HCT116 (cell line): ENCODE measurements at regions not wholly inside any gene's neighbourhood (a gene's known extent, or its start where the extent isn't known, plus 50 kb on each side); places are given as distances from the start of the nearest gene placed in this dataset.
A peak's percentile ranks its signal among the peaks of the same experiment; 100 is the strongest.

ENCODE experiments used
- ATAC-seq: fragments of 200-7000 bp; cut with Tn5 transposase; 2 replicates; pipeline ENCODE4 v1.9.1; 2020; ENCODE audit warnings: mild to moderate bottlenecking, moderate library complexity
- BruUV-seq: library from RNA; stranded (reverse); fragments of 400-500 nt; replicated peaks from 2 replicates; lab custom pipeline; 2021; lab: Mats Ljungman, UMichigan
- CTCF ChIA-PET: fragments of 300-600 bp; sonication (Branson Sonifier 250); formaldehyde crosslinking; loops from one replicate; lab custom pipeline; 2021; ENCODE audit warnings: antibody characterized with exemption; lab: Charles Lee
- POLR2A ChIA-PET: fragments of 300-600, 350-600 bp; sonication (Branson Sonifier 250); formaldehyde crosslinking; loops from one replicate; lab custom pipeline; 2021; ENCODE audit warnings: antibody characterized with exemption; lab: Charles Lee
- RAD21 ChIA-PET, 2 experiments: fragments of 300-600 bp; sonication (Branson Sonifier 250); formaldehyde crosslinking; loops; one replicate each; lab custom pipeline; 2023; ENCODE audit warnings: low total read pairs in 2 of 2; ENCODE audit not compliant: uncharacterized antibody in 2 of 2, unreplicated experiment in 2 of 2, low non-redundant PET in 1 of 2; lab: Charles Lee
- DNase-seq: peaks from one replicate; pipeline ENCODE4 v3.0.0-alpha.2; 2010; ENCODE audit warnings: low read depth, low spot score
- H2AFZ ChIP-seq: fragments of 200-600 bp; shearing (Covaris generic), sonication (generic); 2 replicates; pipeline ENCODE4 v1.6.1; 2017; ENCODE audit warnings: low read depth, mixed run types, mixed read lengths, antibody characterized with exemption, low read length; ENCODE audit not compliant: poor library complexity, severe bottlenecking
- H3K27ac ChIP-seq: 2 replicates; pipeline ENCODE4 v1.5.1; 2012; ENCODE audit warnings: low read depth, low read length
- H3K27me3 ChIP-seq: fragments of 200-600 bp; sonication (generic); 2 replicates; pipeline ENCODE4 v1.6.1; 2016; ENCODE audit warnings: mixed run types, low read length, mixed read lengths; ENCODE audit not compliant: insufficient read depth
- H3K36me3 ChIP-seq, 2 experiments: fragments of 200-500 bp in 1 of 2; fragments of 200-600 bp in 1 of 2; sonication (Bioruptor generic) in 1 of 2; sonication (generic) in 1 of 2; 2 replicates each; pipeline versions ENCODE4 v1.5.1 to v1.6.1; 2014 to 2016; ENCODE audit warnings: low read length in 2 of 2, inconsistent platforms in 1 of 2, mixed read lengths in 1 of 2, mixed run types in 1 of 2; ENCODE audit not compliant: insufficient read depth in 2 of 2, control insufficient read depth in 1 of 2
- H3K4me1 ChIP-seq, 2 experiments: fragments of 200-600 bp in 1 of 2; sonication (generic) in 1 of 2; 2 replicates each; pipeline versions ENCODE4 v1.5.1 to v1.6.1; 2012 to 2017; ENCODE audit warnings: low read length in 2 of 2, inconsistent platforms in 1 of 2, mild to moderate bottlenecking in 1 of 2, mixed read lengths in 1 of 2, mixed run types in 1 of 2, moderate library complexity in 1 of 2; ENCODE audit not compliant: insufficient read depth in 2 of 2, control insufficient read depth in 1 of 2
- H3K4me2 ChIP-seq: fragments of 200-600 bp; sonication (generic); 2 replicates; pipeline ENCODE4 v1.6.1; 2017; ENCODE audit warnings: mixed run types, low read length, mixed read lengths
- H3K4me3 ChIP-seq, 2 experiments: fragments of 200-600 bp in 1 of 2; sonication (generic) in 1 of 2; replicated peaks in 1 of 2; 2 replicates each; pipeline ENCODE4 v1.5.1; 2011 to 2016; ENCODE audit warnings: low read length in 2 of 2, control low read depth in 1 of 2, low read depth in 1 of 2, mild to moderate bottlenecking in 1 of 2, mixed read lengths in 1 of 2, mixed run types in 1 of 2
- H3K79me2 ChIP-seq: fragments of 200-600 bp; sonication (generic); 2 replicates; pipeline ENCODE4 v1.6.1; 2017; ENCODE audit warnings: mild to moderate bottlenecking, mixed run types, low read length, moderate library complexity, mixed read lengths; ENCODE audit not compliant: insufficient read depth
- H3K9ac ChIP-seq: fragments of 200-600 bp; sonication (generic); 2 replicates; pipeline ENCODE4 v1.6.1; 2016; ENCODE audit warnings: low read length, mixed read lengths
- H3K9me2 ChIP-seq: fragments of 200-600 bp; sonication (generic), shearing (Covaris generic); 2 replicates; pipeline ENCODE4 v1.6.1; 2017; ENCODE audit warnings: mixed run types, mild to moderate bottlenecking, moderate library complexity; ENCODE audit not compliant: insufficient read depth
- H3K9me3 ChIP-seq, 2 experiments: fragments of 200-500 bp in 1 of 2; fragments of 200-600 bp in 1 of 2; sonication (Bioruptor generic) in 1 of 2; sonication (generic) in 1 of 2; 2 replicates each; pipeline ENCODE4 v1.6.1; 2014 to 2017; ENCODE audit warnings: low read length in 2 of 2, mixed read lengths in 2 of 2, inconsistent platforms in 1 of 2, low read depth in 1 of 2, mild to moderate bottlenecking in 1 of 2, mixed run types in 1 of 2, moderate library complexity in 1 of 2; ENCODE audit not compliant: control insufficient read depth in 1 of 2, insufficient read depth in 1 of 2
- H4K20me1 ChIP-seq: fragments of 200-600 bp; sonication (generic), shearing (Covaris generic); 2 replicates; pipeline ENCODE4 v1.6.1; 2017; ENCODE audit warnings: mixed run types, mild to moderate bottlenecking, moderate library complexity; ENCODE audit not compliant: insufficient read depth
- ATF3 ChIP-seq: IDR thresholded peaks from 2 replicates; pipeline ENCODE4 v1.6.1; 2012
- CBX3 ChIP-seq: IDR thresholded peaks from 2 replicates; pipeline ENCODE4 v1.6.1; 2012; ENCODE audit warnings: low read depth
- CEBPB ChIP-seq: IDR thresholded peaks from 2 replicates; pipeline ENCODE4 v1.6.1; 2012; ENCODE audit warnings: low read depth
- CTCF ChIP-seq, 3 experiments: fragments of 200-600 bp in 1 of 3; sonication (generic) in 1 of 3; IDR thresholded peaks in 2 of 3; conservative IDR thresholded peaks in 1 of 3; 2 replicates each; pipeline ENCODE4 v1.5.1; 2012 to 2017; ENCODE audit warnings: low read depth in 2 of 3, low read length in 2 of 3, antibody characterized with exemption in 1 of 3, borderline replicate concordance in 1 of 3, control low read depth in 1 of 3, mild to moderate bottlenecking in 1 of 3, mixed read lengths in 1 of 3, mixed run types in 1 of 3, moderate library complexity in 1 of 3; ENCODE audit not compliant: insufficient read depth in 1 of 3
- ELF1 ChIP-seq: IDR thresholded peaks from 2 replicates; pipeline ENCODE4 v1.6.1; 2012; ENCODE audit warnings: low read depth, borderline replicate concordance
- EZH2 ChIP-seq: fragments of 200-600 bp; sonication (generic); IDR thresholded peaks from 2 replicates; pipeline ENCODE4 v1.6.1; 2017; ENCODE audit warnings: antibody characterized with exemption, mixed run types
- FOSL1 ChIP-seq: IDR thresholded peaks from 2 replicates; pipeline ENCODE4 v1.6.1; 2012; ENCODE audit warnings: low read depth
- JUND ChIP-seq: IDR thresholded peaks from 2 replicates; pipeline ENCODE4 v1.6.1; 2012
- MAX ChIP-seq: IDR thresholded peaks from 2 replicates; pipeline ENCODE4 v1.6.1; 2012
- POLR2A ChIP-seq: IDR thresholded peaks from 2 replicates; pipeline ENCODE4 v1.7.0; 2011; ENCODE audit warnings: borderline replicate concordance; ENCODE audit not compliant: insufficient read depth, insufficient read length; ENCODE audit errors: extremely low read depth
- POLR2AphosphoS5 ChIP-seq: IDR thresholded peaks from 2 replicates; pipeline ENCODE4 v1.6.1; 2011; ENCODE audit warnings: mild to moderate bottlenecking, low read depth, low read length, moderate library complexity
- RAD21 ChIP-seq: IDR thresholded peaks from 2 replicates; pipeline ENCODE4 v1.6.1; 2012; ENCODE audit warnings: low read depth, mild to moderate bottlenecking
- REST ChIP-seq: IDR thresholded peaks from 2 replicates; pipeline ENCODE4 v1.6.1; 2012; ENCODE audit warnings: low read depth
- SP1 ChIP-seq: IDR thresholded peaks from 2 replicates; pipeline ENCODE4 v1.6.1; 2012; ENCODE audit warnings: low read depth
- TCF7L2 ChIP-seq: IDR thresholded peaks from 2 replicates; pipeline ENCODE4 v1.7.0; 2011; ENCODE audit warnings: borderline replicate concordance, inconsistent platforms; ENCODE audit not compliant: insufficient read depth, insufficient read length; ENCODE audit errors: extremely low read depth
- intact Hi-C: fragments of 100-400 bp; cut with micrococcal nuclease; formaldehyde crosslinking; loops from 2 replicates; pipeline ENCODE4 v1.10.0; 2022

- no TSS peak for BruUV-seq
- Histone ChIP-seq H3K4me1 (peaks cover 0 to 9% of the 10 kb centered on the region in 2 experiments; a peak in 2 of 4 replicates), H3K4me3 (no peak overlapping the region), H2AFZ (peak overlapping the region; percentile 46), H3K4me2 (peak overlapping the region; percentile 13; the same call in 1 of the 2 replicates), H3K27ac (no peak overlapping the region), H3K9me2 (no peaks in the 10 kb centered on the region), H3K9me3 (no peaks in the 10 kb centered on the region), H4K20me1 (no peaks in the 10 kb centered on the region), H3K27me3 (no peaks in the 10 kb centered on the region), H3K79me2 (no peaks in the 10 kb centered on the region), H3K36me3 (no peaks in the 10 kb centered on the region), H3K9ac (no peak overlapping the region)
- TF ChIP-seq MAX (no peak), CBX3 (no peak), POLR2AphosphoS5 (no peak), POLR2A (no peak), REST (no peak), ATF3 (no peak), CTCF (IDR thresholded peaks at IDR 0.05 in 2 of 3, conservative IDR thresholded peaks at IDR 0.05 in 1 of 3; ENCODE audit: borderline replicate concordance in 1 of 3, insufficient read depth in 1 of 3, low read depth in 2 of 3, low read length in 2 of 3) (no peak), FOSL1 (peak; percentile 19; the same call in 1 of the 2 replicates), ELF1 (no peak), JUND (no peak), CEBPB (no peak), RAD21 (no peak), TCF7L2 (no peak), SP1 (peak; percentile 19; the same call in 1 of the 2 replicates), EZH2 (no peak)
- ATAC-seq (0 out of 2 replicates have a peak, but pooled peaks have one; percentile 25), DNase-seq (no peak)
- intact Hi-C loops = no loop called here
- POLR2A ChIA-PET = no interaction called here
- CTCF ChIA-PET = no interaction called here
- RAD21 ChIA-PET = no interaction called here
These were observed 239.0 kb upstream of the ATP2B1 start for GRCh38 chr12:89947437-89948270.
